WTC11 (cell line): ENCODE measurements at regions not wholly inside any gene's neighbourhood (a gene's known extent, or its start where the extent isn't known, plus 50 kb on each side); places are given as distances from the start of the nearest gene placed in this dataset.

Source experiments
- ATAC-seq: fragments of 200-7000 bp; cut with Tn5 transposase; 2 replicates; pipeline ENCODE4 v1.10.0; 2021; ENCODE audit warnings: mild to moderate bottlenecking, moderate library complexity
- CTCF ChIA-PET: fragments of 300-600 bp; sonication (Branson Sonifier 250); formaldehyde crosslinking; loops from one replicate; lab custom pipeline; 2021; ENCODE audit warnings: antibody characterized with exemption; lab: Charles Lee
- POLR2A ChIA-PET: fragments of 350-600 bp; sonication (Branson Sonifier 250); formaldehyde crosslinking; loops from one replicate; lab custom pipeline; 2021; ENCODE audit warnings: antibody characterized with exemption; lab: Charles Lee
- DNase-seq: peaks from one replicate; pipeline ENCODE4 v3.0.0; 2021; ENCODE audit warnings: low spot score
- H3K27ac Mint-ChIP-seq: 2 replicates; pipeline ENCODE4 v1.8.0; 2021; ENCODE audit warnings: mixed read lengths
- H3K27me3 Mint-ChIP-seq: 2 replicates; pipeline ENCODE4 v1.8.0; 2021; ENCODE audit warnings: low read depth, mild to moderate bottlenecking, moderate library complexity, mixed read lengths
- H3K36me3 Mint-ChIP-seq: 2 replicates; pipeline ENCODE4 v1.8.0; 2021; ENCODE audit warnings: mixed read lengths
- H3K4me1 Mint-ChIP-seq: 2 replicates; pipeline ENCODE4 v1.8.0; 2022; ENCODE audit warnings: mixed read lengths
- H3K4me3 Mint-ChIP-seq: 2 replicates; pipeline ENCODE4 v1.8.0; 2021; ENCODE audit warnings: mild to moderate bottlenecking, moderate library complexity, mixed read lengths
- H3K9me3 Mint-ChIP-seq: 2 replicates; pipeline ENCODE4 v1.8.0; 2021; ENCODE audit warnings: mixed read lengths
- FOXJ3 ChIP-seq: sonication (generic); formaldehyde crosslinking; IDR thresholded peaks from 2 replicates; pipeline ENCODE4 v1.9.0; 2021; ENCODE audit warnings: missing genetic modification reagents, mild to moderate bottlenecking, borderline replicate concordance
- NR2C2 ChIP-seq: sonication (generic); formaldehyde crosslinking; IDR thresholded peaks from 2 replicates; pipeline ENCODE4 v1.8.0; 2022; ENCODE audit warnings: mild to moderate bottlenecking, missing genetic modification reagents
- TEAD4 ChIP-seq: sonication (generic); formaldehyde crosslinking; IDR thresholded peaks from 2 replicates; pipeline ENCODE4 v1.8.0; 2022; ENCODE audit warnings: mild to moderate bottlenecking, missing genetic modification reagents
- TP53 ChIP-seq: sonication (generic); formaldehyde crosslinking; IDR thresholded peaks from 2 replicates; pipeline ENCODE4 v1.8.1; 2023; ENCODE audit warnings: mild to moderate bottlenecking, missing genetic modification reagents
- ZBTB21 ChIP-seq: sonication (generic); formaldehyde crosslinking; IDR thresholded peaks from 2 replicates; pipeline ENCODE4 v1.8.1; 2023; ENCODE audit warnings: mild to moderate bottlenecking, missing genetic modification reagents, borderline replicate concordance
- TF ChIP-seq, protein P1 (sequence below): fragments of 250-450 bp; sonication (Bioruptor Pico); IDR thresholded peaks from 2 replicates; pipeline ENCODE4 v1.8.0; 2021; ENCODE audit warnings: mild to moderate bottlenecking
- TF ChIP-seq, protein P2 (sequence below): sonication (generic); formaldehyde crosslinking; IDR thresholded peaks from 2 replicates; pipeline ENCODE4 v1.8.0; 2023; ENCODE audit warnings: missing genetic modification reagents, mild to moderate bottlenecking, borderline replicate concordance
- TF ChIP-seq, protein P3 (sequence below): sonication (generic); formaldehyde crosslinking; IDR thresholded peaks from 2 replicates; pipeline ENCODE4 v1.8.0; 2022; ENCODE audit warnings: missing genetic modification reagents
- TF ChIP-seq, protein P4 (sequence below): sonication (generic); formaldehyde crosslinking; IDR thresholded peaks from 2 replicates; pipeline ENCODE4 v1.8.1; 2023; ENCODE audit warnings: mild to moderate bottlenecking, moderate library complexity, missing genetic modification reagents
- TF ChIP-seq, protein P5 (sequence below): sonication (generic); formaldehyde crosslinking; IDR thresholded peaks from 2 replicates; pipeline ENCODE4 v1.8.1; 2023; ENCODE audit warnings: mild to moderate bottlenecking, missing genetic modification reagents, borderline replicate concordance

DNA sequence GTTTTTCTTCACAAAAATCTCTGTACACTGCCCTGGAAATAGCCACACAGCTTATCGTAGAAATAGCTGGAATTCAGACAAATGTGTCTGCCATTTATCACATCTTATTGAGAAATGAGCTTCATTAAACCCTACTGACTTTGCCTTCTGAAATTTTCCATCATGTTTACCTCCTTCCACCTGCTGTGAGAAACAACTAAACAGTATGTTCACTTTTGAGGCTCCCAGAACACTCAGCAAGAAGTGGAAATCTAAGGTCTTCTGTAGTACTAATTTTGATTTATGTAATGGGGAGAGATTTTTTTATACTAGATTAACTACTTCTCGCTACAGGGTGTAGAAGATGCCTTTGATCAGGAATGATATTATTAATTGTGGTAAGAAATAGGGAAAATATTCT is 268.0 kb downstream of the KCNC2 start:
- Mint-ChIP-seq H3K9me3 (no peaks in the 10 kb centered on the region), H3K27ac (no peak overlapping the region), H3K27me3 (no peaks in the 10 kb centered on the region), H3K36me3 (no peaks in the 10 kb centered on the region), H3K4me3 (no peak overlapping the region)
- DNase-seq (no peak), ATAC-seq (no peak)
- CTCF ChIA-PET: no interaction called here
- POLR2A ChIA-PET: no interaction called here
- TF ChIP-seq TP53 (no peak), NR2C2 (CRISPR knock-in tag) (no peak), TEAD4 (CRISPR knock-in tag) (no peak), ZBTB21 (CRISPR knock-in tag) (no peak), FOXJ3 (CRISPR knock-in tag) (no peak)
- TF ChIP-seq, protein P1, sequence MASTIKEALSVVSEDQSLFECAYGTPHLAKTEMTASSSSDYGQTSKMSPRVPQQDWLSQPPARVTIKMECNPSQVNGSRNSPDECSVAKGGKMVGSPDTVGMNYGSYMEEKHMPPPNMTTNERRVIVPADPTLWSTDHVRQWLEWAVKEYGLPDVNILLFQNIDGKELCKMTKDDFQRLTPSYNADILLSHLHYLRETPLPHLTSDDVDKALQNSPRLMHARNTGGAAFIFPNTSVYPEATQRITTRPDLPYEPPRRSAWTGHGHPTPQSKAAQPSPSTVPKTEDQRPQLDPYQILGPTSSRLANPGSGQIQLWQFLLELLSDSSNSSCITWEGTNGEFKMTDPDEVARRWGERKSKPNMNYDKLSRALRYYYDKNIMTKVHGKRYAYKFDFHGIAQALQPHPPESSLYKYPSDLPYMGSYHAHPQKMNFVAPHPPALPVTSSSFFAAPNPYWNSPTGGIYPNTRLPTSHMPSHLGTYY (CRISPR knock-in tag): no peak
- TF ChIP-seq, protein P2, sequence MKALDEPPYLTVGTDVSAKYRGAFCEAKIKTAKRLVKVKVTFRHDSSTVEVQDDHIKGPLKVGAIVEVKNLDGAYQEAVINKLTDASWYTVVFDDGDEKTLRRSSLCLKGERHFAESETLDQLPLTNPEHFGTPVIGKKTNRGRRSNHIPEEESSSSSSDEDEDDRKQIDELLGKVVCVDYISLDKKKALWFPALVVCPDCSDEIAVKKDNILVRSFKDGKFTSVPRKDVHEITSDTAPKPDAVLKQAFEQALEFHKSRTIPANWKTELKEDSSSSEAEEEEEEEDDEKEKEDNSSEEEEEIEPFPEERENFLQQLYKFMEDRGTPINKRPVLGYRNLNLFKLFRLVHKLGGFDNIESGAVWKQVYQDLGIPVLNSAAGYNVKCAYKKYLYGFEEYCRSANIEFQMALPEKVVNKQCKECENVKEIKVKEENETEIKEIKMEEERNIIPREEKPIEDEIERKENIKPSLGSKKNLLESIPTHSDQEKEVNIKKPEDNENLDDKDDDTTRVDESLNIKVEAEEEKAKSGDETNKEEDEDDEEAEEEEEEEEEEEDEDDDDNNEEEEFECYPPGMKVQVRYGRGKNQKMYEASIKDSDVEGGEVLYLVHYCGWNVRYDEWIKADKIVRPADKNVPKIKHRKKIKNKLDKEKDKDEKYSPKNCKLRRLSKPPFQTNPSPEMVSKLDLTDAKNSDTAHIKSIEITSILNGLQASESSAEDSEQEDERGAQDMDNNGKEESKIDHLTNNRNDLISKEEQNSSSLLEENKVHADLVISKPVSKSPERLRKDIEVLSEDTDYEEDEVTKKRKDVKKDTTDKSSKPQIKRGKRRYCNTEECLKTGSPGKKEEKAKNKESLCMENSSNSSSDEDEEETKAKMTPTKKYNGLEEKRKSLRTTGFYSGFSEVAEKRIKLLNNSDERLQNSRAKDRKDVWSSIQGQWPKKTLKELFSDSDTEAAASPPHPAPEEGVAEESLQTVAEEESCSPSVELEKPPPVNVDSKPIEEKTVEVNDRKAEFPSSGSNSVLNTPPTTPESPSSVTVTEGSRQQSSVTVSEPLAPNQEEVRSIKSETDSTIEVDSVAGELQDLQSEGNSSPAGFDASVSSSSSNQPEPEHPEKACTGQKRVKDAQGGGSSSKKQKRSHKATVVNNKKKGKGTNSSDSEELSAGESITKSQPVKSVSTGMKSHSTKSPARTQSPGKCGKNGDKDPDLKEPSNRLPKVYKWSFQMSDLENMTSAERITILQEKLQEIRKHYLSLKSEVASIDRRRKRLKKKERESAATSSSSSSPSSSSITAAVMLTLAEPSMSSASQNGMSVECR (CRISPR knock-in tag): no peak
- TF ChIP-seq, protein P3, sequence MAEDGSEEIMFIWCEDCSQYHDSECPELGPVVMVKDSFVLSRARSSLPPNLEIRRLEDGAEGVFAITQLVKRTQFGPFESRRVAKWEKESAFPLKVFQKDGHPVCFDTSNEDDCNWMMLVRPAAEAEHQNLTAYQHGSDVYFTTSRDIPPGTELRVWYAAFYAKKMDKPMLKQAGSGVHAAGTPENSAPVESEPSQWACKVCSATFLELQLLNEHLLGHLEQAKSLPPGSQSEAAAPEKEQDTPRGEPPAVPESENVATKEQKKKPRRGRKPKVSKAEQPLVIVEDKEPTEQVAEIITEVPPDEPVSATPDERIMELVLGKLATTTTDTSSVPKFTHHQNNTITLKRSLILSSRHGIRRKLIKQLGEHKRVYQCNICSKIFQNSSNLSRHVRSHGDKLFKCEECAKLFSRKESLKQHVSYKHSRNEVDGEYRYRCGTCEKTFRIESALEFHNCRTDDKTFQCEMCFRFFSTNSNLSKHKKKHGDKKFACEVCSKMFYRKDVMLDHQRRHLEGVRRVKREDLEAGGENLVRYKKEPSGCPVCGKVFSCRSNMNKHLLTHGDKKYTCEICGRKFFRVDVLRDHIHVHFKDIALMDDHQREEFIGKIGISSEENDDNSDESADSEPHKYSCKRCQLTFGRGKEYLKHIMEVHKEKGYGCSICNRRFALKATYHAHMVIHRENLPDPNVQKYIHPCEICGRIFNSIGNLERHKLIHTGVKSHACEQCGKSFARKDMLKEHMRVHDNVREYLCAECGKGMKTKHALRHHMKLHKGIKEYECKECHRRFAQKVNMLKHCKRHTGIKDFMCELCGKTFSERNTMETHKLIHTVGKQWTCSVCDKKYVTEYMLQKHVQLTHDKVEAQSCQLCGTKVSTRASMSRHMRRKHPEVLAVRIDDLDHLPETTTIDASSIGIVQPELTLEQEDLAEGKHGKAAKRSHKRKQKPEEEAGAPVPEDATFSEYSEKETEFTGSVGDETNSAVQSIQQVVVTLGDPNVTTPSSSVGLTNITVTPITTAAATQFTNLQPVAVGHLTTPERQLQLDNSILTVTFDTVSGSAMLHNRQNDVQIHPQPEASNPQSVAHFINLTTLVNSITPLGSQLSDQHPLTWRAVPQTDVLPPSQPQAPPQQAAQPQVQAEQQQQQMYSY (CRISPR knock-in tag): no peak
- TF ChIP-seq, protein P4, sequence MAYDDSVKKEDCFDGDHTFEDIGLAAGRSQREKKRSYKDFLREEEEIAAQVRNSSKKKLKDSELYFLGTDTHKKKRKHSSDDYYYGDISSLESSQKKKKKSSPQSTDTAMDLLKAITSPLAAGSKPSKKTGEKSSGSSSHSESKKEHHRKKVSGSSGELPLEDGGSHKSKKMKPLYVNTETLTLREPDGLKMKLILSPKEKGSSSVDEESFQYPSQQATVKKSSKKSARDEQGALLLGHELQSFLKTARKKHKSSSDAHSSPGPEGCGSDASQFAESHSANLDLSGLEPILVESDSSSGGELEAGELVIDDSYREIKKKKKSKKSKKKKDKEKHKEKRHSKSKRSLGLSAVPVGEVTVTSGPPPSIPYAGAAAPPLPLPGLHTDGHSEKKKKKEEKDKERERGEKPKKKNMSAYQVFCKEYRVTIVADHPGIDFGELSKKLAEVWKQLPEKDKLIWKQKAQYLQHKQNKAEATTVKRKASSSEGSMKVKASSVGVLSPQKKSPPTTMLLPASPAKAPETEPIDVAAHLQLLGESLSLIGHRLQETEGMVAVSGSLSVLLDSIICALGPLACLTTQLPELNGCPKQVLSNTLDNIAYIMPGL (CRISPR knock-in tag): no peak
- TF ChIP-seq, protein P5, sequence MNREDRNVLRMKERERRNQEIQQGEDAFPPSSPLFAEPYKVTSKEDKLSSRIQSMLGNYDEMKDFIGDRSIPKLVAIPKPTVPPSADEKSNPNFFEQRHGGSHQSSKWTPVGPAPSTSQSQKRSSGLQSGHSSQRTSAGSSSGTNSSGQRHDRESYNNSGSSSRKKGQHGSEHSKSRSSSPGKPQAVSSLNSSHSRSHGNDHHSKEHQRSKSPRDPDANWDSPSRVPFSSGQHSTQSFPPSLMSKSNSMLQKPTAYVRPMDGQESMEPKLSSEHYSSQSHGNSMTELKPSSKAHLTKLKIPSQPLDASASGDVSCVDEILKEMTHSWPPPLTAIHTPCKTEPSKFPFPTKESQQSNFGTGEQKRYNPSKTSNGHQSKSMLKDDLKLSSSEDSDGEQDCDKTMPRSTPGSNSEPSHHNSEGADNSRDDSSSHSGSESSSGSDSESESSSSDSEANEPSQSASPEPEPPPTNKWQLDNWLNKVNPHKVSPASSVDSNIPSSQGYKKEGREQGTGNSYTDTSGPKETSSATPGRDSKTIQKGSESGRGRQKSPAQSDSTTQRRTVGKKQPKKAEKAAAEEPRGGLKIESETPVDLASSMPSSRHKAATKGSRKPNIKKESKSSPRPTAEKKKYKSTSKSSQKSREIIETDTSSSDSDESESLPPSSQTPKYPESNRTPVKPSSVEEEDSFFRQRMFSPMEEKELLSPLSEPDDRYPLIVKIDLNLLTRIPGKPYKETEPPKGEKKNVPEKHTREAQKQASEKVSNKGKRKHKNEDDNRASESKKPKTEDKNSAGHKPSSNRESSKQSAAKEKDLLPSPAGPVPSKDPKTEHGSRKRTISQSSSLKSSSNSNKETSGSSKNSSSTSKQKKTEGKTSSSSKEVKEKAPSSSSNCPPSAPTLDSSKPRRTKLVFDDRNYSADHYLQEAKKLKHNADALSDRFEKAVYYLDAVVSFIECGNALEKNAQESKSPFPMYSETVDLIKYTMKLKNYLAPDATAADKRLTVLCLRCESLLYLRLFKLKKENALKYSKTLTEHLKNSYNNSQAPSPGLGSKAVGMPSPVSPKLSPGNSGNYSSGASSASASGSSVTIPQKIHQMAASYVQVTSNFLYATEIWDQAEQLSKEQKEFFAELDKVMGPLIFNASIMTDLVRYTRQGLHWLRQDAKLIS: no peak
- TF ChIP-seq, all 79 proteins: peak for 0
- peaks cover 6% of the 10 kb centered on the region for H3K4me1 Mint-ChIP-seq
